HG02970 (cell line): ENCODE measurements at regions not wholly inside any gene's neighbourhood (a gene's known extent, or its start where the extent isn't known, plus 50 kb on each side); places are given as distances from the start of the nearest gene placed in this dataset.

Experiments
- ATAC-seq: cut with Tn5 transposase; IDR thresholded peaks from one replicate; pipeline ENCODE4 v1.9.1; 2021; ENCODE audit warnings: mild to moderate bottlenecking, moderate library complexity, moderate number of reproducible peaks; ENCODE audit not compliant: unreplicated experiment, low FRiP score

DNA sequence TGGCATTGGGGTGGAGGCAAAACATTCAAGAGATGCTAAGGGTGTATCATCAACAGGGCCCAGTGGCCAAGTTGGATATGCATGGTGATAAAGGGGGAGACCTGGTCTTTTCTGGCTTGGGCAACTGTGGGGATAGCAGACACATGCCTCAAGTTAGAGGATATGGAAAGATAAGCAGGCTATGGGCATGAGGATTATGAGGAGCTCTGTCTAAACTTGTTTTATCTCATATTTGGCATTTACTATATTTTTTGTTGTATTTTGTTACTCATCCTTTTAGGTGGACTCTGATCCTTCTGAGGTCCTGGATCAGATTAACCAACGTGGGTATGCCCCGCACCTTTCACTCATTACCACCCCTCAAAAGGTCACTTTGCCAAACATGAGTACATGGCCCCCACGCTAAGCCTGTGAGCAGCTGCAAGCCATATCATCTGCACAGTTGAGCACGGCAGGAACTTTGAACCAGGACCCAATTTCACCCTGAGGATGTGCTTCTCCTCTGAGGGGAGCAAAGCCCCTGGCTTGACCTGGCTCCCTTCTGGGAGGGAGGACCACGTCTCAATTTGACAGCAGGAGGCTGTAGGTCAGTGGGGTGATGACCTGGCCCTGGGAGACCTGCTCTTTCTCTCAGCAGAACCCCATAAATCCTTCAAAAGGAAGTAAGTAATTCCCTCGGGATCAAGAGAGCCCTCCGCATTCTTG lies 71.1 kb upstream of the CD180 start:
- no peak for ATAC-seq

DNA sequence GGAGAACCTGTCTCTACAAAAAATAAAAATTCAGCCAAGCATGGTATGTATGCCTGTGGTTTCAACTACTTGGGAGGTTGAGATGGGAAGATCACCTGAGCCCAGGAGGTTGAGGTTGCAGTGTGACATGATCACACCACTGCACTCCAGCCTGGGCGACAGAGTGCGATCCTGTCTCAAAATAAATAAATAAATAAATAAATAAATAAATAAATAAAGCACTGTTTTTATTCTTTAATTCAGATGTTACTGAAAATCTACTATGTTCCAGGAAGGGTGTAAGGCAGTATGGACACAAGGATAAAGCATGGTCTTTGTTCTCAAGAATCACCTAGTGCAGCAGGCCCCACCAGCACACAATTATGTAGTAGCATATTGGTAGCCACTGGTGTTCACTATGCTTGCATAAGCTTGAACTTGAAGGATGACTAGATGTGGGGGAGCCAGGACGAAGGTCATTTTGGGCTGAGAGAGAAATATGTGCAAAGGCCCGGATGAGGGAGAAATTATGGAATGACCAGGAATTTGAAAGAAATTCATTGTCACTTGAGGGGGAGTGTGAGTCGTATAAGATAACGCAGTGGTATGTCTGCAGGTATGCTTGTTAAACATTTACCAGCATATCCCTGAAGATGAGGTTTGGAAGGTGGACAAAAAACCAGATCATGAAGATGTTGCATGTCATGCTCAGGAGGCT lies 70.2 kb upstream of the CD180 start:
- ATAC-seq, result no peak

DNA sequence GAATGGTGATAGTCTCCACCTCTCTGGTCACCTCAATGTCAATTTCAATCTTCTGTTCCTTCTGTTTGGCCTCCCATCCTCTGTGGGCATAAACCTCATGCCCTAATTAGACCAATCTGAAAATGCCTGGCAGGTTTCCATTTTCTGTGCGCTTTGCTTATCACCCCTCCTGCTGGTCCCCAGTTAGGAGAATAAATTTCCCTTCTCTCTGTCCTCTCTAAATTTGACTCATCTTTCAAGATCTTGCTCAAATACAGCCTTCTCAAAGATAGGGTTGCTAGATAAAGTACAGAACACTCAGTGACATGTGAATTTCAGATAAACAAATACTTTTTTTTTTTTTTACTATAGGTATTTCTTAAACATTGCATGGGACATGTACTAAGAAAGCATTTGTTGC lies 69.4 kb upstream of the CD180 start:
- no peak for ATAC-seq

DNA sequence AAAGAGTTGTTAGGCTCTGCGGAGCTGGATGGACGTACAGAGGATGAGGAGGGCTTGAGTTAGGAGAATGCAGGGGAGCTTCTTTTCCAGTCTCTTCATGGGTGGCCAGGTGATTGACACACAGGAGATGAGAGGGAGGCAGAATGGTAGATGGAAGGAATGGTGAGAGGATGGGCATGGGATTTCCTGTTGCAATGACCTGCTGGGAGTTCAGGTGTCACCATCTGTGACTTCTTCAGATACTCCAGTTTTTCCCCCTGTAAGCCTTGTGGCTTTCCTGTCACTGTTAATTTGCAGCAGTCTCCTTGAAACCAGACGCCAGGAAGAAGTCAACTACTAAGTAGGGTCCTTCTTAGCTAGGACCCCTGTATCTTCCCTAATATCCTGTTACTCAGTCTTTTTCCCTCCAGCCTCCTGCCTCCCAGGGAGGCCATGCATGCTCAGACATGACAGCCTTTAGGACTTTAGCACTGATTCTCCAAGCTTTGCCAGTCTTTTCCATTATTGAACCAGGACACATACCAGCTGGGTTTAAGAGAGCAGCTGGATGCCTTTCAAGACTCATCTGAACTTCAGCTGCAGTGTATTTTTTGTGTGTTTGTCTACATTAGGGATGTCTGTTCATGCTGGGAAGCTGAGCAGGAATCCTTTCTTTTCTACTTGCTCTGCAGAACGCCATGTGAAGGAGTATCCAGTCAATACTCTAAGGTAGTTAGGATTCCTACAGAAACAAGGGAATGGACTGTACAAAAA lies 67.2 kb upstream of the CD180 start:
- no peak for ATAC-seq

DNA sequence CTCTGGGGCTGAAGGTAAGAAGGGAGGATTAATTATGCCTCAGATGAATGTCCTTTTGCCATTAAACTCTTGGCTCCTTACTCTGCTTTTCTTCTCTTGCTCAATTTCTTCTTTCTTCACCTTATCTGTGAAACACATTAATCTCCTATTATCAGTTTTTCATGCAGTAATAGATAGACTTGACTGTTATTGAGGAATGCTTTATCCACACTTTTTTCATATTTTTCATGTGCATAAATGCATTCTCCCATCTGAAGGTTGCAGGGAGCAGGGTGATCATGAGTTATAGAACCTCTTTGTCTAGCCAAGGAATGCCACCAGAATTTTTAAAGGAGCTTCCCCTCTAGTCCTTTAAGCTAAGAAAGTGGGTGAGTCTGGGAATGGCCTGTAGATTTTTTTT lies 66.4 kb upstream of the CD180 start:
- no peak for ATAC-seq

DNA sequence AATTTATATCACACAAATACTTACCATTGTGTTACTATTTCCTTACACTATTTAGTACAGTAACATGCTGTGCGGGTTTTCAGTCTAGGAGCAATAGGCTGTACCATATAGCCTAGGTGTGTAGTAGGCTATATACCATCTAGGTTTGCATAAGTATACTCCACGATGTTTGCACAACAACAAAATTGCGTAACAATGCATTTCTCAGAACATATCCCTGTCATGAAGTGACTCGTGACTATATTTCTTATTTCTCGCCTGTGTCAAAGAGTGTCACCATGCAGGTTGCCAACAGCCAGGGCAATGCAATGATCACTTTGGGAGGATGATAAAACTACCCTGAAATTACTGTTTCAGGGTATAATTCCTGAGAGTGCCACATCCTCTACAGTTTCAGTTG lies 65.6 kb upstream of the CD180 start:
- ATAC-seq, result no peak

DNA sequence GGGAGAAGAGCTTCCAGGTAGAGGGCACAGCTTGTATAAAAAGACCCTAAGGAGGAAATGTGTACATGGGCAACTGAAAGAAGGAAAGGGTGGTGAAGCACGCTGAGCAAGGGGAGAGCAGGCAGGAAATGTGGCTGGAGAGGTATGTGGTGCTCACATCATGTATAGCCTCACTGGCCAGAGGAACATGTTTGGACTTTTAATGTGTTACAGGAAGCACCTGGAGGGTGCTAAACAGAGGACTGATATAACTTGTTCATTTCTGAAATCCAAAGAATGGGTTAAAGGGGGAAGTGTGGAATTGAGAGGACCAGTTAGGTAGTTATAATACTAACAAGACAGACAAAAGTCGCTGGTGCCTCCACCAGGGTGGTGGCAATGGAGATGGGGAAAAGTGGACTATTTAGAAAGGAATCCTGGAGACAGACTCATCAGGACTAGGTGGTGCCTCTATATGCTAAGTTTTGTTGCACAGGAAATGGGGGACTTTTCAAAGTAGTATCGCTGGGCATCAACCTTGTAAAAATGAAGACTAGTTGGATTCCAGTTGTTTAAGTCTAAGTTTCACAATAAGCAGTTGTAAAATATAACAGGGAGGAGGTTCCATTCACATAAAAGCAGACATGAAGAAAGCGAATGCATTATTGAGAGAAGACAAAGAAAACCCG lies 63.1 kb upstream of the CD180 start:
- ATAC-seq, result no peak

DNA sequence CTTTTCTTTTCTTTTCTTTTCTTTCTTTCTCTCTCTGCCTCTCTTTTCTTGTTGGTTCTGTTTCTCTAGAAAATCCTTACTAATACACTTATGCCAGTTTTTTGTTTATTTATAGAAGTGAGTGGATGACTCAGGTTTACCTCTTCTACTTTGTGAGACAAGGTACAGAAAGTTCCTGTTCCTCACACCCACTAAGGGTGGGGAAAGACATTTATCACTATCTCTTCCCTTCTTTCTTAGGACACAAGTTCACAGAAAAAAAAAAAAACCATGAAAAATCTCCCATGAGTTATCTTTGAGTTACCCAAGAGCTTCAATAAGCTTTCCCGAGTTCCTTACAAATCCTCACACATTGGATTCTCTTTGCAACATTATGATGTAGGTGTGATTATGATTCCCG lies 60.9 kb upstream of the CD180 start:
- ATAC-seq, result no peak

DNA sequence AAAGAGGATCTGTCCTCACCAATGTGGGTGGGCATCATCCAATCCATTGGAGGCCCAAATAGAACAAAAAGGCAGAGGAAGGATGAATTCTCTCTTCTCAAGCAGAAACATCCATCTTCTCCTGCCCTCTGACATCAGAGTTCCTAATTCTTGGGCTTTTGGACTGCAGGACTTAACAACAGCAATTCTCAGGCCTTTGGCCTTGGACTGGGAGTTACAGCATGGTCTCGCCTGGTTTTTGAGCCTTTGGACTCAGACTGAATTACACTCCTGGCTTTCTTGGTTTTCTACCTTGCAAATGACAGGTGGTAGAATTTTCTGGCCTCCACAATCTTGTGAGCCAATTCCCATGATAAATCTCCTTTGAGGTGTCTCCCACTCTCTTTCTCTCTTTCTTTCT lies 60.5 kb upstream of the CD180 start:
- no peak for ATAC-seq

DNA sequence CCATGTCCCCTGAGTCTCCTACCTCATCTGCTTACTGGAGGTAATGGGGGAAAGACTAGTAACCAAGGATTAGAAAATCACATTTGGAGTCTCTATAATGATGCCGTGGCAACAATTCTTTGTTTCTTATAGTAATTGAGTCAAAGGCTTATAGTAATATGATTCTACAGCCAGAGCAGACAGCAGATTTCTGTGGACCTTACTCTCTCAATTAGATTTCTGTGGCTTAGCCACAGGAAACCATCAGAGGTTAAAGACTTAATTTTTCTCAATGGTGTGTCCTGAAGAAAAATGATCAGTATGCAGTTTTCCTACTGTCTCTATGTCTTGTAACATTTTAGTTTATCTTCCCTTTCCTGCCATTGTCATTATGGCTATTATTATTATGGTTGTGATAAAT lies 59.3 kb upstream of the CD180 start:
- ATAC-seq, result no peak

DNA sequence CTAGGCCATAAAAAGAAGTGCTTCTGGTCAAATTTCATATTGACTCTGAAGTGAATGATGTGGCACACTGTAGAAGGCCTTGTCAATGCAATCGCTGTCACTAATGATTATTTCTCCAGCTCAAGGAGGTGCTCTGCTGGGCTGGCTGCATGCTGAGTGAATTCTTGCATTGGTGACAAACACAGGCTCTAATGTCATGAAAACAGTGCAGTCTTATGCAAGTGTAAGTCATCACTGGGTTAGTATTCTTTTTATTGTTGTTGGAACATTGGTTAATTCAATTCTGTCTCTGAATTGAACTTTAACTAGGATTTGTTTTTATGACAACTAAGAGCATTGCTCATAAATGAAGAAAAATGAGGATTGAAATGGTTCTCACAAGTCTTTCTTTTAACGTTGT lies 57.3 kb upstream of the CD180 start:
- no peak for ATAC-seq

DNA sequence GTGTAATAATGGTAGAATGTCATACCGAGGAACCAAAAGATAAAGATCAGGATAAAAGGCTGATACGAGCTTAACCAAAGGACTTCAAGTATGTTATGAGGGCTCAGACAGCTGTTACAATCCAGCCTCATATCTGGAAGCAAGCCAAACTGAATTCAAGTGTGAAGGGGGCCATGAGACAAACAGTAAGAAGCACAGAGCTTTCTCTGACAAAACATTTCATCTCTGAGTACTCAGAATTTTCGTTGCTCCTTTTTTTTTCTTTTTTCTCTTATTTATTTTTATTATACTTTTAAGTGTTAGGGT lies 52.9 kb upstream of the CD180 start:
- no peak for ATAC-seq

DNA sequence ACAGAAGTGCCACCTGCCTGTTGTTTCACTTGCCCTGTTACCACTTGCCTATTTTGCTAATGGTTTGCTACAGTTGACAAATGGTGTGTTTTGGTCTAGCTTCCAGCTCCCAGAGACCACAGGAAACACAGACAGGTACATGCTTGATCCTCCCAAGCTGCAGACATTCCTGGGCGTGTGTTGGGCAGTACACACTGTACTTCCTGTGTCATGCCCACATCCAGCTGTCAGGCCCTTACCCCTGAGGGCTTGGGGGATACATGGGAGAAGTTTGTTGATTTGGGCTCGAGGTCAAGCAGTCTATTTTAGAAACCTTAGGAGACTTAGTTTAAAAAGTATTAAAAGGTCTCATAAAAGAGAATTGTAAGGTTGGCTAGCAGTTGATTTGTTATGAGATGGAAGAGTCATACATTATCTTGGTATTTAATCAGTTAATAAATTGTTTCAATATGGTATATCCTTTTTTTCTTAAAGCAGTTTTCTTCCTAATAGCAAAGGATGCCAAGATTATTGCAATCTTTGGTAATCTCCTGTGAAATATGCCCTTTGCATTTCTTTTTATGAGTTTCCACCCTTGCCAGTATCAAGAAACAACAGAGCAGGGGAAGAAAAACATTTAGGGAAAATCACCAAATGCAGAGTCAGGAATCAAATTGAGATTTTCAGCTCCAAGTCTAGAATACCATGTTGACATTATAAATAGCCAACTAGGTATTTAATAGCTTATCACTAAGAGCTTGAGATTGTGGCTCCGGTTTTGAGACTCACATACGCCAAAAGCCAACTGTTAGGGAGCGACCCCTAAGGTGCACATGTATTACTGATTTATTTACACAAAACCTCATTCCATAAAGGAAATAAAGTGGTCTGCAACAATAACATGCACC lies 52.3 kb upstream of the CD180 start:
- no peak for ATAC-seq

DNA sequence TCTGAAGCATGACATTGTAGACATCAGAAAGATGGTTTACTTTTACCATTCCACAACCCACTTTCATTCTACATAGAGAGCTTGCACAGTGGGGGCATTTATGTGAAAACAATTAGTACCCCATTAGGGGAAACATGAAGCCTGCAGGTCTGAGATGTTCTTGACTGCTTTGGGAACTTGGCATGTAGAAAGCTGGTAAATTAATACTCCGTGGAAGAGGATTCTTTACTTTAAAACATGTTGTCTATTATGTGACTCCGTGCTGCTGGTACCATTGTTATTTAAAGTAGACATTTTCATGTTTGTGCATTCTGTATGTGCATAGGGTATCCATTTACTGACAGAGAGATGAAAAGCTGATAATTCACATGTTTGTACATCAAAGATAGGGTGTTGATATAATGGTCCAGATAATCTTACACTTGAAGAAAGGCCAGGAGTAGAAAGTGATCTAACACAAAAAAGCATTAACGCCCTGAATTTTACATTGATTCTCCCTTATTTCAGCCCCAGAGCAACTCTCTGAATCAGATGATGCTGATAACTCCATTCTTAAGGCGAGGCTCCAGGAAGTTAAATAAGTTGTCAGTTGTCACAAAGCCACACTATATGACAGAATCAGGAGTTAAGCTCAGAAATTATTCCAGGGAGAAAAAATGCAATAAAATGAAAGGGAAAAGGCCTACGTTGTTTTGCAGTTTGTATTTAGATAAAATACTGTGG lies 50.1 kb upstream of the CD180 start:
- no peak for ATAC-seq
